ENCODE measurements at regions not wholly inside any gene's neighbourhood (a gene's known extent, or its start where the extent isn't known, plus 50 kb on each side); places are given as distances from the start of the nearest gene placed in this dataset.

DNA sequence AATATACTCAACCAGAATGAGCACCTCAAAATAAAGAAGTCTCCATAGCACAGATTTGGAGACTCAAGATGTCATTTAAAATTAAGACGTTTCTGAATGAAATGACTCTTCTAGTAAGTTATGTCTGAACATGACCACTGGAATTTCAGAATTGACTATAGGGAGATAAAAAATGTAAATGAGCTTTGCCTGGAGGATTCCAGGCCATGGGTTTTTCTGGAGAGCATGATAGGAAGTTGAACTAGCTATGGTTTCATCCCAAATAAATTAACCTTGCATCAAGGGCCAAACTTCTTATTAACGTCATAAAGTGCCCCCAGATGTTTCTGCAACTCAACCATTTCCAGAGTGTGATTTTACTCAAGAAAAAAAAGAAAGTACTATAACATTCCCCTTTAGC, 222.6 kb upstream of the NR2F2 start:
- TF ChIP-seq, protein P1, sequence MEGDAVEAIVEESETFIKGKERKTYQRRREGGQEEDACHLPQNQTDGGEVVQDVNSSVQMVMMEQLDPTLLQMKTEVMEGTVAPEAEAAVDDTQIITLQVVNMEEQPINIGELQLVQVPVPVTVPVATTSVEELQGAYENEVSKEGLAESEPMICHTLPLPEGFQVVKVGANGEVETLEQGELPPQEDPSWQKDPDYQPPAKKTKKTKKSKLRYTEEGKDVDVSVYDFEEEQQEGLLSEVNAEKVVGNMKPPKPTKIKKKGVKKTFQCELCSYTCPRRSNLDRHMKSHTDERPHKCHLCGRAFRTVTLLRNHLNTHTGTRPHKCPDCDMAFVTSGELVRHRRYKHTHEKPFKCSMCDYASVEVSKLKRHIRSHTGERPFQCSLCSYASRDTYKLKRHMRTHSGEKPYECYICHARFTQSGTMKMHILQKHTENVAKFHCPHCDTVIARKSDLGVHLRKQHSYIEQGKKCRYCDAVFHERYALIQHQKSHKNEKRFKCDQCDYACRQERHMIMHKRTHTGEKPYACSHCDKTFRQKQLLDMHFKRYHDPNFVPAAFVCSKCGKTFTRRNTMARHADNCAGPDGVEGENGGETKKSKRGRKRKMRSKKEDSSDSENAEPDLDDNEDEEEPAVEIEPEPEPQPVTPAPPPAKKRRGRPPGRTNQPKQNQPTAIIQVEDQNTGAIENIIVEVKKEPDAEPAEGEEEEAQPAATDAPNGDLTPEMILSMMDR (IDR thresholded peaks at IDR 0.05): no peak
- intact Hi-C loops (cut with DNase I): no loop called here
- no peak overlapping the region for H3K4me3 ChIP-seq
- no peak for ATAC-seq
- no peaks in the 10 kb centered on the region for H3K36me3 ChIP-seq
- H3K27ac ChIP-seq: no peak overlapping the region
- DNase-seq: no peak
- H3K27me3 ChIP-seq (ENCODE audit: low read depth): no peaks in the 10 kb centered on the region
- no peaks in the 10 kb centered on the region for H3K9me3 ChIP-seq
- no peaks in the 10 kb centered on the region for H3K4me1 ChIP-seq

- Histone ChIP-seq H3K36me3 (no peaks in the 10 kb centered on the region), H3K27me3 (ENCODE audit: low read depth) (no peaks in the 10 kb centered on the region), H3K27ac (no peak overlapping the region), H3K4me1 (no peaks in the 10 kb centered on the region), H3K9me3 (no peaks in the 10 kb centered on the region), H3K4me3 (no peak overlapping the region)
- ATAC-seq (no peak), DNase-seq (no peak)
- TF ChIP-seq, protein P1 (IDR thresholded peaks at IDR 0.05): no peak
- intact Hi-C loops (cut with DNase I): no loop called here
Observed at GRCh38 chr15:96108405-96108804, 222.1 kb upstream of the NR2F2 start.

GRCh38 chr15:96109820-96110219, 220.7 kb upstream of the NR2F2 start:
- Histone ChIP-seq H3K4me1 (no peaks in the 10 kb centered on the region), H3K27me3 (ENCODE audit: low read depth) (no peaks in the 10 kb centered on the region), H3K36me3 (no peaks in the 10 kb centered on the region), H3K27ac (no peak overlapping the region), H3K4me3 (no peak overlapping the region), H3K9me3 (no peaks in the 10 kb centered on the region)
- intact Hi-C loops (cut with DNase I): no loop called here
- ATAC-seq (no peak), DNase-seq (no peak)
- TF ChIP-seq, protein P1 (IDR thresholded peaks at IDR 0.05): no peak

- intact Hi-C loops (cut with DNase I): no loop called here
Observed at GRCh38 chr15:96112018-96112417, 218.5 kb upstream of the NR2F2 start.

GRCh38 chr15:96115642-96116041, 214.9 kb upstream of the NR2F2 start:
- DNase-seq (no peak), ATAC-seq (no peak)
- Histone ChIP-seq H3K4me1 (no peaks in the 10 kb centered on the region), H3K36me3 (no peaks in the 10 kb centered on the region), H3K4me3 (no peak overlapping the region), H3K9me3 (no peaks in the 10 kb centered on the region), H3K27me3 (ENCODE audit: low read depth) (no peaks in the 10 kb centered on the region), H3K27ac (no peak overlapping the region)
- intact Hi-C loops (cut with DNase I): no loop called here
- TF ChIP-seq, protein P1 (IDR thresholded peaks at IDR 0.05): no peak

More at GRCh38 chr15:96112018-96112417, 218.5 kb upstream of the NR2F2 start:
- Histone ChIP-seq H3K9me3 (no peaks in the 10 kb centered on the region), H3K27me3 (ENCODE audit: low read depth) (no peaks in the 10 kb centered on the region), H3K4me3 (no peak overlapping the region), H3K4me1 (no peaks in the 10 kb centered on the region), H3K36me3 (no peaks in the 10 kb centered on the region), H3K27ac (no peak overlapping the region)
- no peak for ATAC-seq
- TF ChIP-seq, protein P1 (IDR thresholded peaks at IDR 0.05): no peak
- DNase-seq: no peak

- Histone ChIP-seq H3K27me3 (ENCODE audit: low read depth) (no peaks in the 10 kb centered on the region), H3K36me3 (no peaks in the 10 kb centered on the region), H3K4me1 (no peaks in the 10 kb centered on the region), H3K4me3 (no peak overlapping the region), H3K9me3 (no peaks in the 10 kb centered on the region), H3K27ac (no peak overlapping the region)
- intact Hi-C loops (cut with DNase I): no loop called here
- no peak for DNase-seq
- TF ChIP-seq, protein P1 (IDR thresholded peaks at IDR 0.05): no peak
- ATAC-seq: no peak
Observed at GRCh38 chr15:96117270-96117669, 213.2 kb upstream of the NR2F2 start.

All from lower lobe of right lung (tissue), 2 donors.